ENCODE measurements at regions not wholly inside any gene's neighbourhood (a gene's known extent, or its start where the extent isn't known, plus 50 kb on each side); places are given as distances from the start of the nearest gene placed in this dataset.

- Histone ChIP-seq H2BK12ac (ENCODE audit: insufficient read length, low read depth, low read length) (no peak overlapping the region), H3K79me1 (ENCODE audit: insufficient read depth, low read depth, low read length, poor library complexity, severe bottlenecking) (no peaks in the 10 kb centered on the region), H2BK15ac (ENCODE audit: low read depth, low read length) (no peak overlapping the region), H3K27ac (ENCODE audit: insufficient read length, low read depth, low read length) (no peak overlapping the region), H3K27me3 (ENCODE audit: insufficient read depth, low read length) (no peaks in the 10 kb centered on the region), H2BK5ac (ENCODE audit: insufficient read length, low read length) (no peak overlapping the region), H4K20me1 (ENCODE audit: control insufficient read depth, insufficient read depth, insufficient read length) (no peaks in the 10 kb centered on the region), H3K56ac (ENCODE audit: insufficient read length, low read depth, low read length) (no peak overlapping the region), H3K18ac (ENCODE audit: insufficient read length, low read depth, low read length) (no peak overlapping the region), H3K4me2 (ENCODE audit: insufficient read depth, insufficient read length, low read length) (no peak overlapping the region), H4K91ac (ENCODE audit: insufficient read length, low read depth, low read length) (no peak overlapping the region), H2AK5ac (ENCODE audit: insufficient read length, low read length) (no peak overlapping the region), H3K9ac (ENCODE audit: extremely low read depth, insufficient read length, low read length) (no peak overlapping the region), H3K79me2 (ENCODE audit: insufficient read depth, low read length) (no peaks in the 10 kb centered on the region), H3K4me1 (ENCODE audit: insufficient read depth, low read length) (no peaks in the 10 kb centered on the region), H3T11ph (ENCODE audit: low read length) (no peak overlapping the region), H4K5ac (ENCODE audit: insufficient read length, low read depth, low read length) (no peak overlapping the region), H2BK20ac (ENCODE audit: low read depth, low read length, poor library complexity, severe bottlenecking) (no peak overlapping the region), H3K23ac (ENCODE audit: insufficient read length, low read depth, low read length) (no peak overlapping the region), H3K4ac (ENCODE audit: low read depth, low read length) (no peak overlapping the region), H3K9me3 (ENCODE audit: control insufficient read depth, low read depth, low read length) (no peaks in the 10 kb centered on the region), H3K14ac (ENCODE audit: insufficient read depth, low read length) (no peak overlapping the region), H2BK120ac (ENCODE audit: low read depth, low read length, poor library complexity, severe bottlenecking) (no peak overlapping the region), H3K23me2 (ENCODE audit: insufficient read length, low read depth, low read length, poor library complexity, severe bottlenecking) (no peaks in the 10 kb centered on the region), H2AFZ (ENCODE audit: low read length) (no peak overlapping the region), H4K8ac (replicated peaks; ENCODE audit: insufficient read length, low read depth, low read length) (no peak overlapping the region)
- DNase-seq, result no peak
- Mint-ChIP-seq H3K36me3 (ENCODE audit: insufficient read depth in 1 of 3, low read depth in 3 of 3) (no peaks in the 10 kb centered on the region), H3K4me3 (no peak overlapping the region), H3K9me3 (no peaks in the 10 kb centered on the region), H3K4me1 (no peaks in the 10 kb centered on the region), H3K27ac (no peak overlapping the region), H3K27me3 (ENCODE audit: low read depth) (no peaks in the 10 kb centered on the region)
- TF ChIP-seq, protein P1, sequence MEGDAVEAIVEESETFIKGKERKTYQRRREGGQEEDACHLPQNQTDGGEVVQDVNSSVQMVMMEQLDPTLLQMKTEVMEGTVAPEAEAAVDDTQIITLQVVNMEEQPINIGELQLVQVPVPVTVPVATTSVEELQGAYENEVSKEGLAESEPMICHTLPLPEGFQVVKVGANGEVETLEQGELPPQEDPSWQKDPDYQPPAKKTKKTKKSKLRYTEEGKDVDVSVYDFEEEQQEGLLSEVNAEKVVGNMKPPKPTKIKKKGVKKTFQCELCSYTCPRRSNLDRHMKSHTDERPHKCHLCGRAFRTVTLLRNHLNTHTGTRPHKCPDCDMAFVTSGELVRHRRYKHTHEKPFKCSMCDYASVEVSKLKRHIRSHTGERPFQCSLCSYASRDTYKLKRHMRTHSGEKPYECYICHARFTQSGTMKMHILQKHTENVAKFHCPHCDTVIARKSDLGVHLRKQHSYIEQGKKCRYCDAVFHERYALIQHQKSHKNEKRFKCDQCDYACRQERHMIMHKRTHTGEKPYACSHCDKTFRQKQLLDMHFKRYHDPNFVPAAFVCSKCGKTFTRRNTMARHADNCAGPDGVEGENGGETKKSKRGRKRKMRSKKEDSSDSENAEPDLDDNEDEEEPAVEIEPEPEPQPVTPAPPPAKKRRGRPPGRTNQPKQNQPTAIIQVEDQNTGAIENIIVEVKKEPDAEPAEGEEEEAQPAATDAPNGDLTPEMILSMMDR (conservative IDR thresholded peaks at IDR 0.05), result no peak
- no CpG with 5 or more reads among the region's 2 CpGs for WGBS (ENCODE audit: extremely low coverage, insufficient read length, low lambda C conversion rate)
These were observed 336.9 kb upstream of the RSPO3 start for GRCh38 chr6:126781582-126781981.

All from H9 (cell line).